GM23338 (cell line): ENCODE measurements at regions not wholly inside any gene's neighbourhood (a gene's known extent, or its start where the extent isn't known, plus 50 kb on each side); places are given as distances from the start of the nearest gene placed in this dataset.

ENCODE experiments used
- EZH2phosphoT487 ChIP-seq: fragments of 200-600 bp; sonication (generic); IDR thresholded peaks from one replicate; pipeline ENCODE4 v1.8.1; 2018; ENCODE audit warnings: antibody characterized with exemption; ENCODE audit not compliant: unreplicated experiment
- NANOG ChIP-seq: IDR thresholded peaks from 2 replicates; pipeline ENCODE4 v1.6.1; 2016; ENCODE audit warnings: antibody characterized with exemption, borderline replicate concordance
- POLR2AphosphoS5 ChIP-seq: IDR thresholded peaks from 2 replicates; pipeline ENCODE4 v1.6.1; 2016; ENCODE audit warnings: antibody characterized with exemption, low read depth
- ZNF114 ChIP-seq: fragments of 250-450 bp; sonication (Bioruptor Pico); IDR thresholded peaks from 2 replicates; pipeline ENCODE4 v1.5.0; 2020; ENCODE audit warnings: mild to moderate bottlenecking, moderate library complexity
- ZNF331 ChIP-seq: fragments of 250-450 bp; sonication (Bioruptor Pico); IDR thresholded peaks from 2 replicates; pipeline ENCODE4 v1.5.0; 2020; ENCODE audit warnings: low read depth, mild to moderate bottlenecking, moderate library complexity
- TF ChIP-seq, protein P1 (sequence below): fragments of 250-450 bp; sonication (Bioruptor Pico); IDR thresholded peaks from 2 replicates; pipeline ENCODE4 v1.5.0; 2020; ENCODE audit warnings: mild to moderate bottlenecking, moderate library complexity
- TF ChIP-seq, protein P2 (sequence below): IDR thresholded peaks from one replicate; pipeline ENCODE4 v1.6.1; 2018; ENCODE audit warnings: antibody characterized with exemption; ENCODE audit not compliant: unreplicated experiment

DNA sequence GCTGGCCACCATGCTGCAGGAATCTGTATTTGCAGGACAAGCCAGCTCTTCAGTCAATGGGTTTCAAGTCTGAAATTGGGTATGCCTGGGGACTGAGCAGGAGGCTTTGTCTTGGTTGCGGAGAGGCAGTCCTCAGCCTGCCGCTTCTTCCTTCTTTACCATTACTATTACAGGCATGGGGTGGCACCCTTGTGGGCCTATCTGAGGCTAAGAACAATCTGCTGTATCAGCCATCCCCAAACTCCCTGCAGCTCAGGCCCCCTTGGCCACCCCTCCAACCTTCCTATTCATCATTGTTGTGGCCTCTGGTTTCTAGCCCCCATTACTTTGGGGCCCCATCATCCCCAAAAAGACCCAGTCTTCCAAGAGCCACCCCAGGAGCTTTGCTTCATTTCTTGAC is 289.2 kb upstream of the FOXQ1 start (continued):
- TF ChIP-seq, protein P1, sequence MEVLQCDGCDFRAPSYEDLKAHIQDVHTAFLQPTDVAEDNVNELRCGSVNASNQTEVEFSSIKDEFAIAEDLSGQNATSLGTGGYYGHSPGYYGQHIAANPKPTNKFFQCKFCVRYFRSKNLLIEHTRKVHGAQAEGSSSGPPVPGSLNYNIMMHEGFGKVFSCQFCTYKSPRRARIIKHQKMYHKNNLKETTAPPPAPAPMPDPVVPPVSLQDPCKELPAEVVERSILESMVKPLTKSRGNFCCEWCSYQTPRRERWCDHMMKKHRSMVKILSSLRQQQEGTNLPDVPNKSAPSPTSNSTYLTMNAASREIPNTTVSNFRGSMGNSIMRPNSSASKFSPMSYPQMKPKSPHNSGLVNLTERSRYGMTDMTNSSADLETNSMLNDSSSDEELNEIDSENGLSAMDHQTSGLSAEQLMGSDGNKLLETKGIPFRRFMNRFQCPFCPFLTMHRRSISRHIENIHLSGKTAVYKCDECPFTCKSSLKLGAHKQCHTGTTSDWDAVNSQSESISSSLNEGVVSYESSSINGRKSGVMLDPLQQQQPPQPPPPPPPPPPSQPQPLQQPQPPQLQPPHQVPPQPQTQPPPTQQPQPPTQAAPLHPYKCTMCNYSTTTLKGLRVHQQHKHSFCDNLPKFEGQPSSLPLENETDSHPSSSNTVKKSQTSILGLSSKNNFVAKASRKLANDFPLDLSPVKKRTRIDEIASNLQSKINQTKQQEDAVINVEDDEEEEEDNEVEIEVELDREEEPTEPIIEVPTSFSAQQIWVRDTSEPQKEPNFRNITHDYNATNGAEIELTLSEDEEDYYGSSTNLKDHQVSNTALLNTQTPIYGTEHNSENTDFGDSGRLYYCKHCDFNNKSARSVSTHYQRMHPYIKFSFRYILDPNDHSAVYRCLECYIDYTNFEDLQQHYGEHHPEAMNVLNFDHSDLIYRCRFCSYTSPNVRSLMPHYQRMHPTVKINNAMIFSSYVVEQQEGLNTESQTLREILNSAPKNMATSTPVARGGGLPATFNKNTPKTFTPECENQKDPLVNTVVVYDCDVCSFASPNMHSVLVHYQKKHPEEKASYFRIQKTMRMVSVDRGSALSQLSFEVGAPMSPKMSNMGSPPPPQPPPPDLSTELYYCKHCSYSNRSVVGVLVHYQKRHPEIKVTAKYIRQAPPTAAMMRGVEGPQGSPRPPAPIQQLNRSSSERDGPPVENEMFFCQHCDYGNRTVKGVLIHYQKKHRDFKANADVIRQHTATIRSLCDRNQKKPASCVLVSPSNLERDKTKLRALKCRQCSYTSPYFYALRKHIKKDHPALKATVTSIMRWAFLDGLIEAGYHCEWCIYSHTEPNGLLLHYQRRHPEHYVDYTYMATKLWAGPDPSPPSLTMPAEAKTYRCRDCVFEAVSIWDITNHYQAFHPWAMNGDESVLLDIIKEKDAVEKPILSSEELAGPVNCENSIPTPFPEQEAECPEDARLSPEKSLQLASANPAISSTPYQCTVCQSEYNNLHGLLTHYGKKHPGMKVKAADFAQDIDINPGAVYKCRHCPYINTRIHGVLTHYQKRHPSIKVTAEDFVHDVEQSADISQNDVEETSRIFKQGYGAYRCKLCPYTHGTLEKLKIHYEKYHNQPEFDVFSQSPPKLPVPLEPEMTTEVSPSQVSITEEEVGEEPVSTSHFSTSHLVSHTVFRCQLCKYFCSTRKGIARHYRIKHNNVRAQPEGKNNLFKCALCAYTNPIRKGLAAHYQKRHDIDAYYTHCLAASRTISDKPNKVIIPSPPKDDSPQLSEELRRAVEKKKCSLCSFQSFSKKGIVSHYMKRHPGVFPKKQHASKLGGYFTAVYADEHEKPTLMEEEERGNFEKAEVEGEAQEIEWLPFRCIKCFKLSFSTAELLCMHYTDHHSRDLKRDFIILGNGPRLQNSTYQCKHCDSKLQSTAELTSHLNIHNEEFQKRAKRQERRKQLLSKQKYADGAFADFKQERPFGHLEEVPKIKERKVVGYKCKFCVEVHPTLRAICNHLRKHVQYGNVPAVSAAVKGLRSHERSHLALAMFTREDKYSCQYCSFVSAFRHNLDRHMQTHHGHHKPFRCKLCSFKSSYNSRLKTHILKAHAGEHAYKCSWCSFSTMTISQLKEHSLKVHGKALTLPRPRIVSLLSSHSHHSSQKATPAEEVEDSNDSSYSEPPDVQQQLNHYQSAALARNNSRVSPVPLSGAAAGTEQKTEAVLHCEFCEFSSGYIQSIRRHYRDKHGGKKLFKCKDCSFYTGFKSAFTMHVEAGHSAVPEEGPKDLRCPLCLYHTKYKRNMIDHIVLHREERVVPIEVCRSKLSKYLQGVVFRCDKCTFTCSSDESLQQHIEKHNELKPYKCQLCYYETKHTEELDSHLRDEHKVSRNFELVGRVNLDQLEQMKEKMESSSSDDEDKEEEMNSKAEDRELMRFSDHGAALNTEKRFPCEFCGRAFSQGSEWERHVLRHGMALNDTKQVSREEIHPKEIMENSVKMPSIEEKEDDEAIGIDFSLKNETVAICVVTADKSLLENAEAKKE = no peak
- TF ChIP-seq, protein P2, sequence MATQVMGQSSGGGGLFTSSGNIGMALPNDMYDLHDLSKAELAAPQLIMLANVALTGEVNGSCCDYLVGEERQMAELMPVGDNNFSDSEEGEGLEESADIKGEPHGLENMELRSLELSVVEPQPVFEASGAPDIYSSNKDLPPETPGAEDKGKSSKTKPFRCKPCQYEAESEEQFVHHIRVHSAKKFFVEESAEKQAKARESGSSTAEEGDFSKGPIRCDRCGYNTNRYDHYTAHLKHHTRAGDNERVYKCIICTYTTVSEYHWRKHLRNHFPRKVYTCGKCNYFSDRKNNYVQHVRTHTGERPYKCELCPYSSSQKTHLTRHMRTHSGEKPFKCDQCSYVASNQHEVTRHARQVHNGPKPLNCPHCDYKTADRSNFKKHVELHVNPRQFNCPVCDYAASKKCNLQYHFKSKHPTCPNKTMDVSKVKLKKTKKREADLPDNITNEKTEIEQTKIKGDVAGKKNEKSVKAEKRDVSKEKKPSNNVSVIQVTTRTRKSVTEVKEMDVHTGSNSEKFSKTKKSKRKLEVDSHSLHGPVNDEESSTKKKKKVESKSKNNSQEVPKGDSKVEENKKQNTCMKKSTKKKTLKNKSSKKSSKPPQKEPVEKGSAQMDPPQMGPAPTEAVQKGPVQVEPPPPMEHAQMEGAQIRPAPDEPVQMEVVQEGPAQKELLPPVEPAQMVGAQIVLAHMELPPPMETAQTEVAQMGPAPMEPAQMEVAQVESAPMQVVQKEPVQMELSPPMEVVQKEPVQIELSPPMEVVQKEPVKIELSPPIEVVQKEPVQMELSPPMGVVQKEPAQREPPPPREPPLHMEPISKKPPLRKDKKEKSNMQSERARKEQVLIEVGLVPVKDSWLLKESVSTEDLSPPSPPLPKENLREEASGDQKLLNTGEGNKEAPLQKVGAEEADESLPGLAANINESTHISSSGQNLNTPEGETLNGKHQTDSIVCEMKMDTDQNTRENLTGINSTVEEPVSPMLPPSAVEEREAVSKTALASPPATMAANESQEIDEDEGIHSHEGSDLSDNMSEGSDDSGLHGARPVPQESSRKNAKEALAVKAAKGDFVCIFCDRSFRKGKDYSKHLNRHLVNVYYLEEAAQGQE = no peak
- TF ChIP-seq NANOG (no peak), POLR2AphosphoS5 (no peak), ZNF331 (CRISPR knock-in tag) (no peak), EZH2phosphoT487 (no peak), ZNF114 (CRISPR knock-in tag) (no peak)
